ENCODE measurements at regions not wholly inside any gene's neighbourhood (a gene's known extent, or its start where the extent isn't known, plus 50 kb on each side); places are given as distances from the start of the nearest gene placed in this dataset.

DNA sequence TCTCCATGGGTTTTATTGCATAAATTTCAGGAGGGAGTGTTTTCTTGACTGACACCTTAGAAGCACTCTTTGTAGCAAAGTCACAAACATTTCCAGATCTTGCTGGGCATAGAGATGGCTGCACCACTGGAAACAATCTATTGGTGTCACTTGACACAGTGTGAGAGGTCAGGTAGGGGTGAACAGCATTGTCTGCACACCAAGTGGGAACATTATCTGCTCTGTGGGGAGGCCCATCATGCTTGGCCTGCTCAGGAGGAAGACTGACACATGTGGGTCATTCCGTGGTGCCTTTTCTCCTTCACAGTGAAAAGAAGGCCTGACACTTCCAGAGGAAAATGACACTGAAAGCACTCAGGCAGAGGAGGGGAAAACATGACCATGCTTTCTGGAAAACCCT is 149.9 kb upstream of the GALNT15 start:
- Histone ChIP-seq H3K4me2 (ENCODE audit: low read depth, low read length) (no peak overlapping the region), H3K56ac (ENCODE audit: extremely low read depth, insufficient read depth, low read length) (no peak overlapping the region), H3K18ac (ENCODE audit: low read depth, low read length) (no peak overlapping the region), H3K23ac (ENCODE audit: low read depth, low read length) (no peak overlapping the region), H3K9me3 (ENCODE audit: control insufficient read depth, insufficient read depth, low read length) (peaks cover 6% of the 10 kb centered on the region; the same call in 1 of the 2 replicates), H3K4me3 (ENCODE audit: insufficient read depth, low read depth, low read length) (no peak overlapping the region), H3K27ac (ENCODE audit: insufficient read depth, low read length) (no peak overlapping the region), H3K9ac (ENCODE audit: low read depth, low read length) (no peak overlapping the region), H4K20me1 (ENCODE audit: insufficient read depth, low read length) (no peaks in the 10 kb centered on the region), H3K79me1 (ENCODE audit: low read depth in 1 of 2, low read length in 2 of 2) (no peaks in the 10 kb centered on the region), H3K14ac (replicated peaks; ENCODE audit: low read depth, low read length) (no peak overlapping the region), H2AK9ac (replicated peaks; ENCODE audit: low read depth, low read length, poor library complexity) (no peak overlapping the region), H3K27me3 (ENCODE audit: control insufficient read depth, insufficient read depth, low read length) (no peaks in the 10 kb centered on the region), H3K4ac (ENCODE audit: low read depth, low read length) (no peak overlapping the region), H3K4me1 (ENCODE audit: control insufficient read depth, insufficient read depth, low read length) (peaks cover 9% of the 10 kb centered on the region), H3K36me3 (ENCODE audit: control insufficient read depth, insufficient read depth, low read length) (no peaks in the 10 kb centered on the region; the same call in 1 of the 2 replicates), H2AK5ac (ENCODE audit: low read depth, low read length) (no peak overlapping the region), H4K91ac (ENCODE audit: insufficient read depth, low read depth, low read length) (no peak overlapping the region), H2BK5ac (ENCODE audit: low read depth, low read length, poor library complexity, severe bottlenecking) (no peak overlapping the region), H4K8ac (ENCODE audit: low read depth in 2 of 2, low read length in 2 of 2) (no peak overlapping the region), H2BK20ac (ENCODE audit: low read depth, low read length) (no peak overlapping the region), H2BK15ac (ENCODE audit: low read depth, low read length) (no peak overlapping the region), H2AFZ (replicated peaks; ENCODE audit: low read length, poor library complexity) (no peak overlapping the region), H4K5ac (ENCODE audit: low read depth, low read length) (no peak overlapping the region), H3K9me1 (ENCODE audit: insufficient read depth, low read length) (no peaks in the 10 kb centered on the region; the same call in 1 of the 2 replicates), H2BK120ac (ENCODE audit: low read depth, low read length) (no peak overlapping the region)
- intact Hi-C loops (cut with micrococcal nuclease) (no loop called here), in situ Hi-C loops (cut with MboI; ENCODE audit: low sequenced_read_pairs) (no loop called here), dilution Hi-C loops (cut with HindIII; ENCODE audit: low sequenced_read_pairs, unreplicated experiment) (no loop called here)
- DNase-seq (no peak), ATAC-seq (ENCODE audit: low read depth) (no peak)
- POLR2A ChIA-PET (ENCODE audit: unreplicated experiment), result no interaction called here
- CTCF ChIA-PET, result no interaction called here
- no CpG with 5 or more reads among the region's 1 CpG for WGBS, 2 experiments (ENCODE audit: extremely low coverage in 2 of 2, insufficient read length in 1 of 2)
- BruUV-seq (replicated peaks), result no TSS peak
- TF ChIP-seq MXI1 (IDR thresholded peaks at IDR 0.05; ENCODE audit: borderline replicate concordance, low read depth, low read length) (no peak), BHLHE40 (IDR thresholded peaks at IDR 0.05; ENCODE audit: low read depth, low read length) (no peak), MAZ (IDR thresholded peaks at IDR 0.05; ENCODE audit: borderline replicate concordance, low read depth, low read length) (no peak), MAFK (IDR thresholded peaks at IDR 0.05; ENCODE audit: low read depth, low read length) (no peak), RCOR1 (IDR thresholded peaks at IDR 0.05; ENCODE audit: insufficient replicate concordance, low read length) (no peak), RAD21 (IDR thresholded peaks at IDR 0.05; ENCODE audit: low read length) (no peak), POLR2A (IDR thresholded peaks at IDR 0.05; ENCODE audit: low read depth, low read length) (no peak)
- TF ChIP-seq, protein P1, sequence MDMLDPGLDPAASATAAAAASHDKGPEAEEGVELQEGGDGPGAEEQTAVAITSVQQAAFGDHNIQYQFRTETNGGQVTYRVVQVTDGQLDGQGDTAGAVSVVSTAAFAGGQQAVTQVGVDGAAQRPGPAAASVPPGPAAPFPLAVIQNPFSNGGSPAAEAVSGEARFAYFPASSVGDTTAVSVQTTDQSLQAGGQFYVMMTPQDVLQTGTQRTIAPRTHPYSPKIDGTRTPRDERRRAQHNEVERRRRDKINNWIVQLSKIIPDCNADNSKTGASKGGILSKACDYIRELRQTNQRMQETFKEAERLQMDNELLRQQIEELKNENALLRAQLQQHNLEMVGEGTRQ (IDR thresholded peaks at IDR 0.05; ENCODE audit: low read depth, low read length), result no peak
- TF ChIP-seq, protein P2, sequence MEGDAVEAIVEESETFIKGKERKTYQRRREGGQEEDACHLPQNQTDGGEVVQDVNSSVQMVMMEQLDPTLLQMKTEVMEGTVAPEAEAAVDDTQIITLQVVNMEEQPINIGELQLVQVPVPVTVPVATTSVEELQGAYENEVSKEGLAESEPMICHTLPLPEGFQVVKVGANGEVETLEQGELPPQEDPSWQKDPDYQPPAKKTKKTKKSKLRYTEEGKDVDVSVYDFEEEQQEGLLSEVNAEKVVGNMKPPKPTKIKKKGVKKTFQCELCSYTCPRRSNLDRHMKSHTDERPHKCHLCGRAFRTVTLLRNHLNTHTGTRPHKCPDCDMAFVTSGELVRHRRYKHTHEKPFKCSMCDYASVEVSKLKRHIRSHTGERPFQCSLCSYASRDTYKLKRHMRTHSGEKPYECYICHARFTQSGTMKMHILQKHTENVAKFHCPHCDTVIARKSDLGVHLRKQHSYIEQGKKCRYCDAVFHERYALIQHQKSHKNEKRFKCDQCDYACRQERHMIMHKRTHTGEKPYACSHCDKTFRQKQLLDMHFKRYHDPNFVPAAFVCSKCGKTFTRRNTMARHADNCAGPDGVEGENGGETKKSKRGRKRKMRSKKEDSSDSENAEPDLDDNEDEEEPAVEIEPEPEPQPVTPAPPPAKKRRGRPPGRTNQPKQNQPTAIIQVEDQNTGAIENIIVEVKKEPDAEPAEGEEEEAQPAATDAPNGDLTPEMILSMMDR (conservative IDR thresholded peaks at IDR 0.05; ENCODE audit: low read depth, low read length), result no peak

Measured in IMR-90 (cell line).